ENCODE measurements at regions not wholly inside any gene's neighbourhood (a gene's known extent, or its start where the extent isn't known, plus 50 kb on each side); places are given as distances from the start of the nearest gene placed in this dataset.

GRCh38 chr4:175456131-175456530, 355.9 kb downstream of the GPM6A start:
- DNase-seq = no peak
- no peaks in the 10 kb centered on the region for H3K27me3 ChIP-seq
- in situ Hi-C loops (cut with MboI; ENCODE audit: low sequenced_read_pairs in 4 of 4) = no loop called here
- H3K4me3 ChIP-seq = no peak overlapping the region
- H3K36me3 ChIP-seq = no peaks in the 10 kb centered on the region
- no peak for ATAC-seq
- H3K4me1 ChIP-seq = no peaks in the 10 kb centered on the region
- intact Hi-C loops (cut with DNase I; ENCODE audit: low total_unique reads) = no loop called here
- no peak overlapping the region for H3K27ac ChIP-seq
- no peaks in the 10 kb centered on the region for H3K9me3 ChIP-seq
- no peak for TF ChIP-seq CTCF (IDR thresholded peaks at IDR 0.05 in 4 of 5, conservative IDR thresholded peaks at IDR 0.05 in 1 of 5)
- no peak for TF ChIP-seq POLR2A (IDR thresholded peaks at IDR 0.05)

GRCh38 chr4:175457956-175458355, 354.1 kb downstream of the GPM6A start:
- Histone ChIP-seq H3K4me1 (no peaks in the 10 kb centered on the region), H3K27me3 (no peaks in the 10 kb centered on the region), H3K4me3 (no peak overlapping the region), H3K27ac (no peak overlapping the region), H3K9me3 (no peaks in the 10 kb centered on the region), H3K36me3 (no peaks in the 10 kb centered on the region)
- TF ChIP-seq CTCF (IDR thresholded peaks at IDR 0.05 in 4 of 5, conservative IDR thresholded peaks at IDR 0.05 in 1 of 5) = no peak
- no peak for TF ChIP-seq POLR2A (IDR thresholded peaks at IDR 0.05)
- intact Hi-C loops (cut with DNase I; ENCODE audit: low total_unique reads) = no loop called here
- DNase-seq (no peak), ATAC-seq (no peak)
- in situ Hi-C loops (cut with MboI; ENCODE audit: low sequenced_read_pairs in 4 of 4) = no loop called here

GRCh38 chr4:175459571-175459970, 352.5 kb downstream of the GPM6A start:
- intact Hi-C loops (cut with DNase I; ENCODE audit: low total_unique reads) = no loop called here
- no peak for DNase-seq
- no peaks in the 10 kb centered on the region for H3K36me3 ChIP-seq
- no peaks in the 10 kb centered on the region for H3K4me1 ChIP-seq
- H3K27ac ChIP-seq = no peak overlapping the region
- no peaks in the 10 kb centered on the region for H3K9me3 ChIP-seq
- no peak overlapping the region for H3K4me3 ChIP-seq
- no peak for ATAC-seq
- in situ Hi-C loops (cut with MboI; ENCODE audit: low sequenced_read_pairs in 4 of 4) = no loop called here
- TF ChIP-seq POLR2A (IDR thresholded peaks at IDR 0.05) = no peak
- no peaks in the 10 kb centered on the region for H3K27me3 ChIP-seq

GRCh38 chr4:175460414-175460813, 351.6 kb downstream of the GPM6A start:
- Histone ChIP-seq H3K27me3 (no peaks in the 10 kb centered on the region), H3K36me3 (no peaks in the 10 kb centered on the region), H3K9me3 (no peaks in the 10 kb centered on the region), H3K4me3 (no peak overlapping the region), H3K27ac (no peak overlapping the region), H3K4me1 (no peaks in the 10 kb centered on the region)
- no peak for TF ChIP-seq CTCF (IDR thresholded peaks at IDR 0.05 in 4 of 5, conservative IDR thresholded peaks at IDR 0.05 in 1 of 5)
- no peak for TF ChIP-seq POLR2A (IDR thresholded peaks at IDR 0.05)
- intact Hi-C loops (cut with DNase I; ENCODE audit: low total_unique reads) (no loop called here), in situ Hi-C loops (cut with MboI; ENCODE audit: low sequenced_read_pairs in 4 of 4) (no loop called here)
- ATAC-seq (no peak), DNase-seq (no peak)

- no peaks in the 10 kb centered on the region for H3K27me3 ChIP-seq
- in situ Hi-C loops (cut with MboI; ENCODE audit: low sequenced_read_pairs in 4 of 4) (no loop called here), intact Hi-C loops (cut with DNase I; ENCODE audit: low total_unique reads) (no loop called here)
- TF ChIP-seq CTCF (IDR thresholded peaks at IDR 0.05 in 4 of 5, conservative IDR thresholded peaks at IDR 0.05 in 1 of 5) (no peak), POLR2A (IDR thresholded peaks at IDR 0.05) (no peak)
- DNase-seq (no peak), ATAC-seq (no peak)
- no peak overlapping the region for H3K4me3 ChIP-seq
- H3K4me1 ChIP-seq = no peaks in the 10 kb centered on the region
- no peaks in the 10 kb centered on the region for H3K9me3 ChIP-seq
- no peaks in the 10 kb centered on the region for H3K36me3 ChIP-seq
- no peak overlapping the region for H3K27ac ChIP-seq
Observed at GRCh38 chr4:175469514-175469913, 342.6 kb downstream of the GPM6A start.

All from gastrocnemius medialis (tissue), 4 donors.